Esophagus squamous epithelium (tissue), 5 donors: ENCODE measurements at regions not wholly inside any gene's neighbourhood (a gene's known extent, or its start where the extent isn't known, plus 50 kb on each side); places are given as distances from the start of the nearest gene placed in this dataset.

Source experiments
- DNase-seq: peaks from one replicate; lab custom pipeline; 2025; lab: John Stamatoyannopoulos, UW
- H3K27ac ChIP-seq, 4 donors: fragments of 200-600 bp; sonication (generic); one replicate each; pipeline ENCODE4 v1.5.1; 2016 to 2019; ENCODE audit warnings: mild to moderate bottlenecking in 1 of 4
- H3K27me3 ChIP-seq, 4 donors: fragments of 200-600 bp; sonication (generic); 1 replicate in 3 of 4; 2 replicates in 1 of 4; pipeline versions ENCODE4 v1.5.1 to v1.6.0; 2017 to 2021; ENCODE audit warnings: antibody characterized with exemption in 1 of 4
- H3K36me3 ChIP-seq, 3 donors: fragments of 200-600 bp; sonication (generic); one replicate each; pipeline ENCODE4 v1.5.1; 2016 to 2019
- H3K4me1 ChIP-seq, 3 donors: fragments of 200-600 bp; sonication (generic); one replicate each; pipeline ENCODE4 v1.5.1; 2017 to 2019
- H3K4me3 ChIP-seq, 4 donors: fragments of 200-600 bp; sonication (generic); 1 replicate in 3 of 4; 2 replicates in 1 of 4; pipeline ENCODE4 v1.5.1; 2016 to 2019; ENCODE audit warnings: mild to moderate bottlenecking in 2 of 4, moderate library complexity in 1 of 4
- H3K9me3 ChIP-seq, 3 donors: fragments of 200-600 bp; sonication (generic); one replicate each; pipeline ENCODE4 v1.5.1; 2016 to 2019
- POLR2A ChIP-seq, 4 donors: fragments of 450-650 bp; IDR thresholded peaks; one replicate each; pipeline ENCODE4 v1.6.1; 2017; ENCODE audit warnings: antibody characterized with exemption in 4 of 4, mild to moderate bottlenecking in 4 of 4, moderate library complexity in 3 of 4
- WGBS, 2 donors: methylation state at CpG; one replicate each; pipeline ENCODE4 v1.1.5; 2018; 5-methylcytosine and 5-hydroxymethylcytosine counted together
- intact Hi-C: fragments of 100-400 bp; cut with DNase I; formaldehyde crosslinking; loops from one replicate; pipeline ENCODE4 v1.15.0; 2022
- TF ChIP-seq, protein P1 (sequence below), 6 experiments: fragments of 450-650 bp in 4 of 6; fragments of 200-600 bp in 2 of 6; sonication (generic) in 2 of 6; IDR thresholded peaks; one replicate each; pipeline ENCODE4 v1.5.1; 2016 to 2019; ENCODE audit warnings: antibody characterized with exemption in 6 of 6, mild to moderate bottlenecking in 4 of 6, moderate library complexity in 4 of 6
- donor health status: DM: yes; HTN: yes; CAD: no.

DNA sequence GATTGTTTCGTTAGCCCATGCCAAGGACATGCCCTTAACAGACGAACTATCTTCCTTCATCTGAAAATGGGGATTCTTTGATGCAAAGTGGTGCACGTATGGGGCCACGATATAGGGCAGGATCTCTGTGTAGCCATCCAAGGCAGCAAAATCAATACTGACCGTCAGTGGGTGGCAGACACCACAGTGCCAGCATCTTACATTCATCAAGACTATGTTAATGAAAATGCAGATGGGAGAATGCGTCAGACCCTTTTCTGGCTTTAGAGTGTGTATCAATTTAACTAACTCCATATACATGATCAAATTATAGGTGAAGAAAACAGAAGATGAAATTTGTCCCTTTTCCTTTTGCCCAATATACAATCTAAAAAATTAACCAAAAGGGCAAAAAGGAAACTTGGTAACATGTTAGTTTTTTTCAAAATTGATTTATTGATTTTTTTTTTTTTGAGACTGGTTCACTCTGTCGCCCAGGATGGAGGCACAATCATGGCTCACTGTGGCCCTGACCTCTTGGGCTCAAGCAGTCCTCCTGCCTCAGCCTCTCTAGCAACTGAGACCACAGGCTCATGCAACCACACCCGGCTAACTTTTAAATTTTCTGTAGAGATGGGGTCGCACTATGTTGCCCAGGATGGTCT lies 169.2 kb upstream of the SPRY4 start:
- no peak for TF ChIP-seq POLR2A (IDR thresholded peaks at IDR 0.05)
- TF ChIP-seq, protein P1, sequence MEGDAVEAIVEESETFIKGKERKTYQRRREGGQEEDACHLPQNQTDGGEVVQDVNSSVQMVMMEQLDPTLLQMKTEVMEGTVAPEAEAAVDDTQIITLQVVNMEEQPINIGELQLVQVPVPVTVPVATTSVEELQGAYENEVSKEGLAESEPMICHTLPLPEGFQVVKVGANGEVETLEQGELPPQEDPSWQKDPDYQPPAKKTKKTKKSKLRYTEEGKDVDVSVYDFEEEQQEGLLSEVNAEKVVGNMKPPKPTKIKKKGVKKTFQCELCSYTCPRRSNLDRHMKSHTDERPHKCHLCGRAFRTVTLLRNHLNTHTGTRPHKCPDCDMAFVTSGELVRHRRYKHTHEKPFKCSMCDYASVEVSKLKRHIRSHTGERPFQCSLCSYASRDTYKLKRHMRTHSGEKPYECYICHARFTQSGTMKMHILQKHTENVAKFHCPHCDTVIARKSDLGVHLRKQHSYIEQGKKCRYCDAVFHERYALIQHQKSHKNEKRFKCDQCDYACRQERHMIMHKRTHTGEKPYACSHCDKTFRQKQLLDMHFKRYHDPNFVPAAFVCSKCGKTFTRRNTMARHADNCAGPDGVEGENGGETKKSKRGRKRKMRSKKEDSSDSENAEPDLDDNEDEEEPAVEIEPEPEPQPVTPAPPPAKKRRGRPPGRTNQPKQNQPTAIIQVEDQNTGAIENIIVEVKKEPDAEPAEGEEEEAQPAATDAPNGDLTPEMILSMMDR (IDR thresholded peaks at IDR 0.05), result no peak
- peaks cover 0 to 26% (median 9%) of the 10 kb centered on the region in 3 donors for H3K4me1 ChIP-seq
- no peaks in the 10 kb centered on the region for H3K27me3 ChIP-seq
- H3K4me3 ChIP-seq, result no peak overlapping the region
- no peaks in the 10 kb centered on the region for H3K9me3 ChIP-seq
- H3K36me3 ChIP-seq, result no peaks in the 10 kb centered on the region
- intact Hi-C loops, result no loop called here
- H3K27ac ChIP-seq, result no peak overlapping the region
- WGBS, 2 donors, result 78 to 89% methylated on average over 9 of the region's 9 CpGs
- no peak for DNase-seq

DNA sequence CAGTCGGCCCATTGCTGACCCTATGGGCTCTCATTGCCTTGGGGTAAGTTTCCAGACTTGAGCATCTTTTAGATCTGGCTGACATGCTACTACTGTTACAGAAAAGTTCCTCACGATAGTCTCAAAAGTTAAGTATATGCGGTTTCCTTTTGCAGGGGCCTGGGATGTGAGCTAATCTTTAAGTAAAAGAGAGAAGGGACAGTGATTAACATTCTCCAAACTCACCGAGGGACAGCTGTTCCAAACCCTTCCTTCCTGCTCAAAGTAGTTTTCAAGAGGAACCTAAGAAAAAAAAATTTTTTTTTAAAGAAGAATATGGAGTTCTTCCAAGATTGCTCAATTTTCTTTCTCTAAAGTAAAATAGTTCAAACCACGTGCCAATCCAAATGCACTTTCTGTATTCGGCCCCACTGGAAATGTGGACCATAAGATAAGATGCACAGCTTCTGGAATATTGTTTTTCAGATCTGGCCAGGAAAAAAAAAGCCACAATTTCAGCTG lies 168.0 kb upstream of the SPRY4 start:
- Histone ChIP-seq H3K36me3 (no peaks in the 10 kb centered on the region), H3K27me3 (no peaks in the 10 kb centered on the region), H3K4me1 (peaks cover 0 to 26% (median 9%) of the 10 kb centered on the region in 3 donors), H3K9me3 (no peaks in the 10 kb centered on the region), H3K27ac (peak overlapping the region in 1 of 4 donors; percentile 59), H3K4me3 (no peak overlapping the region)
- TF ChIP-seq POLR2A (IDR thresholded peaks at IDR 0.05), result no peak
- TF ChIP-seq, protein P1 (IDR thresholded peaks at IDR 0.05), result no peak
- WGBS, 2 donors, result 22 to 28% methylated on average over 6 of the region's 6 CpGs
- DNase-seq, result no peak
- intact Hi-C loops, result no loop called here

DNA sequence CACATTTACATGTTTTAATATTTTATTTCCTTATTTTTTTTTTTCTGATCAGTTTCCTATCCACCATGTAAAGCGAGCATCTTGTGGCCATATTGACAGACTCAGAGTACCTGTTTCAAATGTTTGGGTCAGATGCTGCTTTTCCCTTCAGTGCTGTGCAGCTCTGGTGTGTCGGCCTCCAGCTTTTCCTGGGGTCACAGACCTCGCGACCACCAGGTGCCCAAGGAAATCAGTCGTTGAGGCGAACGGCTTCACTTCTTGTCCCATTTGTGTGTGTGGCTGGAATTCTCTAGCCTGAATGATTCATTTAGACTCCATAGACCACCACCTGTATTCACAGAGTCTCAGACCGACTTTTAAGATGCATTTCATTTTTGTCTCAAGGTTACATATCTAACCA lies 166.9 kb upstream of the SPRY4 start:
- intact Hi-C loops, result no loop called here

DNA sequence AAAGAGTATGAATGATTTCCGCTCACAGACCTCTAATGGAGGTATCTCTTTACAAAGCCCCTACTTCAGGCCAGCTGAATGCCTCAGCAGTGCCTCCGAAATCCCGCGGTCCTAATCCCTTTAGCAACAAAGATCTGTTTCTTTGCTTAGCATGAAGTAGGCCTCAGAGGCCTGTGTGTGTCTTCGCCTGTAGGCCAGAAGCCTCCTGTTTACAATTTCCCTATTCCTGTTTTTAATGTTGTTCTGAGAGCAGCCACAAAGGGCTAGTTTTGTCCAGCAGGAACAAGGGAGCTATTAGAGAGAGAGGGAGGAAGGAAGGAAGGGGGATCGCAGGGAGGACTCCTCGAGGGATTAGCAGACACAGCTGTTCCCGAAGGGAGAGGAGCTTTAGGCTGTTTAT lies 166.4 kb upstream of the SPRY4 start:
- Histone ChIP-seq H3K4me1 (peaks cover 0 to 26% (median 9%) of the 10 kb centered on the region in 3 donors), H3K9me3 (no peaks in the 10 kb centered on the region), H3K36me3 (no peaks in the 10 kb centered on the region), H3K4me3 (no peak overlapping the region), H3K27ac (peak overlapping the region in 3 of 4 donors; percentile 3 to 48 (median 3)), H3K27me3 (no peaks in the 10 kb centered on the region)
- intact Hi-C loops, result no loop called here
- no peak for DNase-seq
- TF ChIP-seq, protein P1 (IDR thresholded peaks at IDR 0.05), result no peak
- no peak for TF ChIP-seq POLR2A (IDR thresholded peaks at IDR 0.05)
- 55 to 71% methylated on average over 7 to 8 of the region's 8 CpGs for WGBS, 2 donors

More for the DNA sequence above, 166.9 kb upstream of the SPRY4 start:
- Histone ChIP-seq H3K27ac (peak overlapping the region in 1 of 4 donors; percentile 48), H3K9me3 (no peaks in the 10 kb centered on the region), H3K4me3 (no peak overlapping the region), H3K27me3 (no peaks in the 10 kb centered on the region), H3K4me1 (peaks cover 0 to 26% (median 9%) of the 10 kb centered on the region in 3 donors), H3K36me3 (no peaks in the 10 kb centered on the region)
- no peak for TF ChIP-seq POLR2A (IDR thresholded peaks at IDR 0.05)
- TF ChIP-seq, protein P1 (IDR thresholded peaks at IDR 0.05), result no peak
- no peak for DNase-seq
- WGBS, 2 donors, result 79 to 90% methylated on average over 2 to 8 of the region's 8 CpGs

DNA sequence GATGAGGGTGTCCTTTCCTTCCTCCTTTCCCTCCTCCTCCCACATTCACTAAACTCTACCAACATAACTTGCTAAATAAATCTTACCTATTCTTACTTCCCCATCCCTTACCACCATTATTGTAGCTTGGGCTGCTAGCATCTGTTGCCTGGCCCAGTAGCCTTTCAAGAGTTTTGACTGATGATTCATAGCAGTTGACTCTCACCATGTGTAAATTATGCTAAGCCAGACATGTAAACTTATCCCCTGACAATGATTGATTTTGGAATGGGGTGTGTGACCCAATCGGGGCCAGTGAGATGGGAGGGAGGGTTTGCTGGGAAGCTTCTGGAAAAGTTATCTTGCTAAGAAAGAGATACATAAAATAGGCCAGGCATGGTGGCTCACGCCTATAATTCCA lies 161.8 kb upstream of the SPRY4 start:
- intact Hi-C loops, result no loop called here
- Histone ChIP-seq H3K4me3 (no peak overlapping the region), H3K9me3 (no peaks in the 10 kb centered on the region), H3K27me3 (peaks cover 0 to 18% (median 0%) of the 10 kb centered on the region in 4 donors), H3K4me1 (peaks cover 0 to 8% (median 0%) of the 10 kb centered on the region in 3 donors), H3K27ac (no peak overlapping the region), H3K36me3 (no peaks in the 10 kb centered on the region)
- DNase-seq, result no peak
- TF ChIP-seq, protein P1 (IDR thresholded peaks at IDR 0.05), result no peak
- TF ChIP-seq POLR2A (IDR thresholded peaks at IDR 0.05), result no peak
- 46 to 58% methylated on average over 2 of the region's 2 CpGs for WGBS, 2 donors
